ENCODE measurements at regions not wholly inside any gene's neighbourhood (a gene's known extent, or its start where the extent isn't known, plus 50 kb on each side); places are given as distances from the start of the nearest gene placed in this dataset.
"Not testable (repeated sequence)": the region's sequence is repeated elsewhere in the genome, so short reads cannot be mapped to it uniquely, and the experiment has no call there.

- no peak overlapping the region for H3K9ac ChIP-seq (ENCODE audit: low read depth, low read length, poor library complexity, severe bottlenecking)
- no peaks in the 10 kb centered on the region for H3F3A ChIP-seq (ENCODE audit: low read depth)
- no peaks in the 10 kb centered on the region for H4K20me1 ChIP-seq (ENCODE audit: insufficient read depth, low read length, poor library complexity, severe bottlenecking)
- H3K79me2 ChIP-seq (ENCODE audit: insufficient read depth, low read length): no peaks in the 10 kb centered on the region
- no peak overlapping the region for H3K4me2 ChIP-seq (ENCODE audit: low read depth, low read length, poor library complexity, severe bottlenecking)
- H3K9me2 ChIP-seq (replicated peaks; ENCODE audit: low read depth, low read length): no peaks in the 10 kb centered on the region
- TF ChIP-seq EZH2phosphoT487 (IDR thresholded peaks at IDR 0.05; ENCODE audit: borderline replicate concordance): no peak
- TF ChIP-seq CTCF (conservative IDR thresholded peaks at IDR 0.05; ENCODE audit: low read length): no peak
- H3K4me3 ChIP-seq (ENCODE audit: low read length, poor library complexity, severe bottlenecking): no peak overlapping the region
- no peaks in the 10 kb centered on the region for H3K36me3 ChIP-seq (ENCODE audit: insufficient read depth, low read length)
- H2AFZ ChIP-seq (ENCODE audit: low read length): no peak overlapping the region
- H3K27me3 ChIP-seq (ENCODE audit: insufficient read depth, low read length, poor library complexity, severe bottlenecking): no peaks in the 10 kb centered on the region
- H3K9me3 ChIP-seq (ENCODE audit: insufficient read depth, low read depth, low read length): no peaks in the 10 kb centered on the region
- H3K4me1 ChIP-seq (ENCODE audit: insufficient read depth, low read length, poor library complexity, severe bottlenecking): no peaks in the 10 kb centered on the region
These were observed 627.5 kb upstream of the ZNF337 start for GRCh38 chr20:26324177-26324576.

GRCh38 chr20:26315054-26315453, 618.4 kb upstream of the ZNF337 start:
- Histone ChIP-seq H3K9me3 (ENCODE audit: insufficient read depth, low read depth, low read length) (no peaks in the 10 kb centered on the region), H3K9me2 (replicated peaks; ENCODE audit: low read depth, low read length) (no peaks in the 10 kb centered on the region), H3K4me1 (ENCODE audit: insufficient read depth, low read length, poor library complexity, severe bottlenecking) (no peaks in the 10 kb centered on the region), H3K79me2 (ENCODE audit: insufficient read depth, low read length) (no peaks in the 10 kb centered on the region), H3K27me3 (ENCODE audit: insufficient read depth, low read length, poor library complexity, severe bottlenecking) (no peaks in the 10 kb centered on the region), H4K20me1 (ENCODE audit: insufficient read depth, low read length, poor library complexity, severe bottlenecking) (no peaks in the 10 kb centered on the region), H3K4me3 (ENCODE audit: low read length, poor library complexity, severe bottlenecking) (no peak overlapping the region), H3K9ac (ENCODE audit: low read depth, low read length, poor library complexity, severe bottlenecking) (no peak overlapping the region), H2AFZ (ENCODE audit: low read length) (no peak overlapping the region), H3F3A (ENCODE audit: low read depth) (no peaks in the 10 kb centered on the region), H3K4me2 (ENCODE audit: low read depth, low read length, poor library complexity, severe bottlenecking) (no peak overlapping the region), H3K36me3 (ENCODE audit: insufficient read depth, low read length) (no peaks in the 10 kb centered on the region)
- TF ChIP-seq CTCF (conservative IDR thresholded peaks at IDR 0.05; ENCODE audit: low read length) (no peak), EZH2phosphoT487 (IDR thresholded peaks at IDR 0.05; ENCODE audit: borderline replicate concordance) (no peak)

- H4K20me1 ChIP-seq (ENCODE audit: insufficient read depth, low read length, poor library complexity, severe bottlenecking); H3K4me3 ChIP-seq (ENCODE audit: low read length, poor library complexity, severe bottlenecking); H3K36me3 ChIP-seq (ENCODE audit: insufficient read depth, low read length); H3K9ac ChIP-seq (ENCODE audit: low read depth, low read length, poor library complexity, severe bottlenecking); H2AFZ ChIP-seq (ENCODE audit: low read length); H3K4me1 ChIP-seq (ENCODE audit: insufficient read depth, low read length, poor library complexity, severe bottlenecking); H3K4me2 ChIP-seq (ENCODE audit: low read depth, low read length, poor library complexity, severe bottlenecking); H3K27me3 ChIP-seq (ENCODE audit: insufficient read depth, low read length, poor library complexity, severe bottlenecking); H3K79me2 ChIP-seq (ENCODE audit: insufficient read depth, low read length); H3F3A ChIP-seq (ENCODE audit: low read depth); H3K9me3 ChIP-seq (ENCODE audit: insufficient read depth, low read depth, low read length); H3K9me2 ChIP-seq (replicated peaks; ENCODE audit: low read depth, low read length): not testable (repeated sequence)
These were observed 613.1 kb upstream of the ZNF337 start for GRCh38 chr20:26309720-26310119.

- Histone ChIP-seq H4K20me1 (ENCODE audit: insufficient read depth, low read length, poor library complexity, severe bottlenecking) (no peaks in the 10 kb centered on the region), H3K4me2 (ENCODE audit: low read depth, low read length, poor library complexity, severe bottlenecking) (no peak overlapping the region), H3K9ac (ENCODE audit: low read depth, low read length, poor library complexity, severe bottlenecking) (no peak overlapping the region), H3K36me3 (ENCODE audit: insufficient read depth, low read length) (no peaks in the 10 kb centered on the region), H3K4me1 (ENCODE audit: insufficient read depth, low read length, poor library complexity, severe bottlenecking) (no peaks in the 10 kb centered on the region), H2AFZ (ENCODE audit: low read length) (no peak overlapping the region), H3K79me2 (ENCODE audit: insufficient read depth, low read length) (no peaks in the 10 kb centered on the region), H3F3A (ENCODE audit: low read depth) (no peaks in the 10 kb centered on the region), H3K9me2 (replicated peaks; ENCODE audit: low read depth, low read length) (no peaks in the 10 kb centered on the region), H3K9me3 (ENCODE audit: insufficient read depth, low read depth, low read length) (no peaks in the 10 kb centered on the region), H3K27me3 (ENCODE audit: insufficient read depth, low read length, poor library complexity, severe bottlenecking) (no peaks in the 10 kb centered on the region), H3K4me3 (ENCODE audit: low read length, poor library complexity, severe bottlenecking) (no peak overlapping the region)
- no peak for TF ChIP-seq EZH2phosphoT487 (IDR thresholded peaks at IDR 0.05; ENCODE audit: borderline replicate concordance)
- TF ChIP-seq CTCF (conservative IDR thresholded peaks at IDR 0.05; ENCODE audit: low read length): no peak
These were observed 612.3 kb upstream of the ZNF337 start for GRCh38 chr20:26308961-26309360.

Data from Loucy (cell line).